Activated CD4-positive, alpha-beta T cell treated with anti-CD3 and anti-CD28 coated beads, Interleukin-2, amount 50 U/mL, for 1 hour (primary cell): ENCODE measurements at regions not wholly inside any gene's neighbourhood (a gene's known extent, or its start where the extent isn't known, plus 50 kb on each side); places are given as distances from the start of the nearest gene placed in this dataset.

Experiments used
- DNase-seq: peaks from one replicate; pipeline ENCODE4 v3.0.0-alpha.2; 2020

- DNase-seq: no peak
Measured at GRCh38 chr1:186620566-186621350, 59.5 kb downstream of the PTGS2 start.

DNA sequence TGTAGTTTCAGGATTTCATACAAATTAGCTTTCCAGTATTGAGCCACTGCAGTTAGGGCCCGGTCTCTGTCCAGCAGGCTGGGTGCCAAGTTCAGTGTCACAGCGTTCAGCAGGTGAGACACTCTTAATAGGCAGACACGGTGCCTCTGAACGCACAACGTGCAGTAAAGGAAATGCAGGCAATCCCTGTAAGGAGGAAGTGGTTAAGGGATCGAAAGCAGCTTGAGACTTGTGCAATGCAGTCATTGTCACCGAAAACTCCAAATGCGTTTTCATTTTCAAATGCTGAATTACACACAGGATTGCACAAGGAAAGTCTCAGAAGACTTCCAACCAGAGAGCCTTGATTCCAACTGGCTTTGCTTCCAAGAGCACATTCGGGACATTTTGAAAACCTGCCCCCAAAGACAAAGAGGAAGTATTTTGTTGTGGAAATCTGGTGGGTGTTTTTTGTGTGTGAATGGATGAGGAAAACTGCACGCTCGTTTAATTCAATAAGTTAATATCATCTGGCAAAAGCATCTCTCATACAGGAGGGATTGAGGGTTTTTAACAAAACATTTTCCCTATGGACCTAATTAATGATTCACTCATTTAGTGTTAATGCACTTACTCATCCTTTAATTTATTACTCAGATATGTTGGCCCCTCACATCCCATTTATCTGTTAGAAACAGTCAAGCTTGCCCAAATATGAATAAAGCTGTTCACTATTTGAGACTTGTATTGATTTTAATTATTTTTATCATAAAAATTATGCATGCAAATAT, 61.6 kb downstream of the PTGS2 start:
- DNase-seq: peak; percentile 13

GRCh38 chr1:186617926-186618325, 62.3 kb downstream of the PTGS2 start:
- DNase-seq: no peak

- no peak for DNase-seq
Measured at GRCh38 chr1:186616511-186616910, 63.7 kb downstream of the PTGS2 start.

GRCh38 chr1:186615332-186615731, 64.9 kb downstream of the PTGS2 start:
- DNase-seq: no peak

DNA sequence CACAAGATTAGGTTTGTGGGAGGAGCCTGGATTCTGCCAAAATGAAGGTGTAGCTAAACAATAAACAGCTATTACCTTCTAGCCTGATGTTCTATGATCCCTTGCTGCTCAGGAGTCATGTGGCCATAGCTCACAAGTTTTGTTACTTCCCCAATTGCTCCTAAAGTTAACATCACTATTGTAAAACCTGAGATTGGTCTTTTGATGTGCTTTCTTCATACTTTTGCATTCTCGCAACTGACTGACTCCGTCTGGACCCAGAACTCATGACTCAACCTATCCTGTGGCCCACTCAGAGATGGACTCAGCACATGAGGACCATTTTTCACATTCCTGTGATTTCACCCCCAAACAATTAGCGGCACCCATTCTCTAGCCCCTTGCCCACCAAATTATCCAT, 69.1 kb downstream of the PTGS2 start:
- DNase-seq: no peak

DNA sequence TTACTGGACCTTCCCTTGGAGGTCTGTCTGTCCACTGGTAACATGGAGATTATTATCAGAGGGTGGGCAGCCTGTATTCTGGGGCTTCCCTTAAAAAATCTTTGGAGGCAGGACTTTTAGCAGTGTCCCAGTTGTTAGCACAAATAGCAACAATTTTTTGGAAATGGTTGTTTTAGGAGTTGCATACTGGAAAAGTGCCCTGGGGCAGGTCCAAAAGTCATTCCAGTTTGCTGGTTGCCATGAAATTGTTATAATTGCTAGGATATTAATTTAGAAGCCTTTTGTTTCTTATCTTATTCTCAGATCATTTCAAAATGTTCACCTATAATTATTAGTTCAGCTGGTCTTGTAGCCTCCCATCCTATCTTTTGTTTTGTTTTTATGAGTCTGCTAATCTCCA, 71.0 kb downstream of the PTGS2 start:
- no peak for DNase-seq

DNA sequence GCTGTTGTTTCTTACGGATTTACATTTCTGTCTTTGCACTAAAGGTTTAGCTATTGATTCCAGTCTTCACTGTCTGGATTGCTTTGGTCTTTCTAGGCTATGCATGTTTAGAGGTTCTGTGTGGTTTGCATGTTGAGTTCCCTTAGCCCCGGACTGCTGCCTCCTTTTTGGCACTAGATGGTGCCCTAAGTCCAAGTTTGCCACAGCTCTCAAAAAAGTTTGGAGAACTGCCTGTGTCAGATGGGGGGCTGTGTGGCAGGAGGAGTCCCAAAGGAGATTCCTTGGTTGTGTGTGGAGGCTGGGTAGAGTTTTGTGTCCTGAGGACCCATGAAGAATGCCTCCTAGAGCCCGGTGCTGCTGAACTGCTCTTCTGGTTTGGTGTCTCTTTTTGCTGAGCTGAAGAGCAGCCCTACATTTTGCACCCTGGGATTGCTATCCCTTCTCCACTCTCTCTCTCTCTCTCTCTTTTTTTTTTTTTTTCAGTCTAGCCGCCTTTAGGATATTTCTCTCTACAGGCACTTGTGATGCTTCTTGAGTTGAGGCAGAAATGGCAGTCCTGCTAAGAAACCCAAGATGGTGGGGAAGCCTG, 74.4 kb downstream of the PTGS2 start:
- peak; percentile 4 for DNase-seq

GRCh38 chr1:186595969-186596368, 84.3 kb downstream of the PTGS2 start:
- DNase-seq: no peak

DNA sequence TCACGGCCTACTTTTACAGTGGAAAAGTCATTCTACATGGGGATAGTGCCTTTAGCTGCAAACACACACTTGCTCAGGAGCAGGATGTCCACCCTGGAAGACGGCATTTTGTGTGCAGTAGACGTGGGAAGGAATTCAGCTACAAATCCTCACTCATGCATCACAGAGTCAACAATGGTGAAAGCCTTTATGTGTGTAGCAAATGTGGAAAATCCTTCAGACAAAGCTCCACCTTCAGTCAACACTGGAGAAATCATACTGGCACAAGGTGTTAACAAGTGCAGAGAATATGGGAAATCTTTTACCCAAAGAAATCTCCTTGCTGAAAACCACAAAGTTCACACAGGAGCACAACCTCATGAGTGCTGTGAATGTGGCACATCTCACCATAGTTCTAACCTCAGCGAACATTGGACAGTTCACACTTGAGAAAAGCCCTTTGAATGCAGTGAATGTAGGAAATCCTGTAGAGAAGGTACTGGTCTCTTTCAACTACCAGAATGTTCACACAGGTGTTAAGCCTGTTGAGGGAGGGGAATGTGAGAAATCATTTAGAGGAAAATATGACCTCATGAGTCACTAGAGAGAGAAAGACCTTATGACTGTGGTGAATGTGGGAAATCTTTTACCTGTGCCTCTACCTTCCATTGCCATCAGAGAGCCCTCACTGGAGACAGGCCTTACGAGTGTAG, 101.8 kb downstream of the PTGS2 start:
- no peak for DNase-seq

GRCh38 chr1:186577633-186578032, 102.6 kb downstream of the PTGS2 start:
- no peak for DNase-seq

DNA sequence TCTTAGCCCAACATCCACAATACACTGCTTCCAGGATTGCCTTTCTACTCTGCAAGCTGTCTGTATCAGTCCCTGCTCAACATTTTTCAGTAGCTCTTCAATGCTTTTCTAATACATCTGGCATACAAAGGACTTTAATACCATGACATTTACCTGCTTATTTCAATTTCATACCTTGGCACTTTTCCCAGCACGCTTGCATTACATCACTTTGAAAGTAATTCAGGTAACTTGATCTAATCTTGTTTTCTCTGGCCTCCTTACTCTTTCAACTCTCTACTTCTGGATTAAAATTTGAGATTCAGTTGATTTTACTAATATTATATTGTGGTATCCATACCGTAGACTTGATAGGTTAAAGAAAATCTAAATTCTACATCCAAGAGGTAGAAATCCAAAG, 103.0 kb downstream of the PTGS2 start:
- no peak for DNase-seq

- DNase-seq: no peak
Measured at GRCh38 chr1:186575348-186575747, 104.9 kb downstream of the PTGS2 start.

DNA sequence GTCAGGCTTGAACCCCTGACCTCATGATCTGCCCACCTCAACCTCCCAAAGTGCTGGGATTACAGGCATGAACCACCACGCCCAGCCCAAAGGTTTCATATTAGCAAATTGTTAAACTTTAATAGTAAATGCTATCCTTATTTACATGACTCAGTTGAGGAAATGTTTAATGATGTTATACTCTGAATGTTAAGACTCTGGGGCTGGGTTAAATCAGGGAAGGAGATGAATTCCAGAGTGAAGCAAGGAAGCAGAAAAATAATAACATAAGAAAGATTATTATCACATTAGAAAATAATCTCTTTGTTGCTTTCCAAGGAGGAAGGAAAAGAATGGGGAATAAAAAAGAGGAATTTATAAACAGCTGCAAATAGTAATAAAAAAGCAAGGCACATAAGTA, 105.3 kb downstream of the PTGS2 start:
- DNase-seq: no peak

- no peak for DNase-seq
Measured at GRCh38 chr1:186572509-186572908, 107.7 kb downstream of the PTGS2 start.

- DNase-seq: no peak
Measured at GRCh38 chr1:186571771-186572170, 108.5 kb downstream of the PTGS2 start.

GRCh38 chr1:186569856-186570255, 108.9 kb upstream of the PDC start:
- no peak for DNase-seq

DNA sequence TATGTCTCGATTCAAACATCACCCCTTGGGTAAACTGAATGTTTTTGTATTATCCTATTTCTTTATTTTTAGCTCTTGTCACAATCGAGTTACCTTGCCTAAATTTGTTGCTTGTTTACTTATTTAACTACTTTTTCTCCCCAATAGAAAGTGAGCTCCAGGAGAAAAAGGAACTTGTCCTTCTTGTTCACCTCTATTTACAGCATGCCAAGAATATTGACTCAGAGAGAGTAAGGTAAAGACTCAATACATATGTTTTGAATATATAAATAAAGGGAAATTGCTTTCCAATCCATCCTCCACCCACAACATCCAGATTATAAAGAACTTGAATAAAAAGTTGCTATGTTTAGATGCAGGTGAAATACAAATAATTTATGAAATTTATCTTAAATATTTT, 107.3 kb upstream of the PDC start:
- DNase-seq: no peak

GRCh38 chr1:186566140-186566855, 105.4 kb upstream of the PDC start:
- DNase-seq: no peak

DNA sequence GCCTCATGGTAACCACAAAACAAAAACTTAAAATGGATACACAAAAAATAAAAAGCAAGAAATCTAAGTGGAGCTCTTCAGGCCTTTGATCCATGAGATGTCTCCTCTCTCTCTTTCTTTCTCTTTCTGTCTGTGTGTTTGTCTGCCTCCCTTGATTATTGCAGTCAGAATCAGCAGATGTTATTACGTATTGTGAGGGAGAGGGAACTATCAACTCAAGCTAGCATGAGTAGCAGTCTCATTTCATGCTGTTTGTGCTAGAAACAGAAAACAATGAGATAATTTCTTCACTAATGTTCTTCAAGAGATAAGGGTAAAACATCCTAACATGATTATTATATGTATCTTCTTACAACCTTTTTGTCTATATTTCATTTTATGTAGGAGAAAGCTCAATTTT, 103.7 kb upstream of the PDC start:
- DNase-seq: no peak

DNA sequence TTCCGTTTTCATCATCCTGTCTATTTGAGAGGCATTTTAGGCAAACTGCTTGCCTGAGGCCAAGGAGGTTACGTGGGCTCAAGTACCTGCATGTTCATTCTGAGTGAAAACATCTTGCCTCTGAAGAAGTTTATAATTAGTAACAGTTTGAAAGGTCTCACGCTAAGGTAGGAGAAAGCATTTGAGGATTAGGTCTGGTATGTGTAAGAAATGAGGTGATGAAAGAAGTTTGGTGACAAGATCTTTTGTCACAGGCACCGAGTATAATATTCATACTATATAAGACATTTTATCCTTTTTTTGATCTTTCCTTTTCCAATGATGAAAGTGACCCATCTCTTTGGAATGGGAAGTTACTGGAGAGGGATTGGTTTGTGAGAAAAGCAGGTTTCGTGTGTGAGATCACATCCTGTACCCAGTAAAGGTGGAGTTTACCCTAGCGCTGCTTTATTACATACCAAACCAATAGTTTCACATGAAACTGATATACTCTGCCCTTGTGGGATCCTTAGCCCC, 98.7 kb upstream of the PDC start:
- no peak for DNase-seq

DNA sequence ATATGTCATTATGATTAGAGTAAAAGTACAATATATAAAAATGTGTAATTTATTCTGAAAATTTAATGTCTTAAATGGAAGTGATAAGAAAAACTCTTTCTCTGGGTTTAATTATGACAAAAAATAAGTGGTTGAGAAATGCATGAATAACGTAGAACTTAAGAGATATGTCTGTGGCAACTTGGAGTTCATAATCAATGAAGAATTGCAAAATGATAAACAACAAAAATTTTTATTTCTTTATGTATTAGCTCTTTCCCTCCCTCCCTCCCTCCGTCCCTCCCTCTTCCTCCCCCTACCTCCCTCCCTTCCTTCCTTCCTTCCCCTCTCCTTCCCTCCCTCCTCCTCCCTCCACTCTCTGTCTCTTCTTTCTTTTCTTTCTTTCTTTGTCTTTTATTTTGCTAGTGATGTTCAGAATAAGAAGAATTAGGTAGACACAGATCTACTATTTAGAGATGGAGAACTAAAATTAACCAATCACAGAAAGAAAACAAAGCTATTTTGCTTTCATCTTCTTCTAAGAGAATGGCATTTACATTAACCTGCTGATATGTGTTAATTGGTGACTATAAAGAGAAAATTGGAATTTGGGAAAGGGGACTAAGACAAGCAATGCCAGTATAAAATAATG, 96.3 kb upstream of the PDC start:
- no peak for DNase-seq
